PC-9 (cell line): ENCODE measurements at regions not wholly inside any gene's neighbourhood (a gene's known extent, or its start where the extent isn't known, plus 50 kb on each side); places are given as distances from the start of the nearest gene placed in this dataset.
"Not testable (repeated sequence)": the region's sequence is repeated elsewhere in the genome, so short reads cannot be mapped to it uniquely, and the experiment has no call there.

Source experiments
- BruUV-seq: library from RNA; stranded (reverse); fragments of 400-500 nt; replicated peaks from 2 replicates; lab custom pipeline; 2021; lab: Mats Ljungman, UMichigan
- CTCF ChIA-PET: fragments of 300-600 bp; sonication (Branson Sonifier 250); formaldehyde crosslinking; loops from one replicate; lab custom pipeline; 2022; ENCODE audit warnings: antibody characterized with exemption; lab: Charles Lee
- POLR2A ChIA-PET: fragments of 300-600 bp; sonication (Branson Sonifier 250); formaldehyde crosslinking; loops from one replicate; lab custom pipeline; 2022; ENCODE audit warnings: antibody characterized with exemption; ENCODE audit not compliant: unreplicated experiment; lab: Charles Lee
- DNase-seq, 2 experiments: peaks; one replicate each; pipeline versions ENCODE4 v3.0.0 to v3.0.0-alpha.2; 2015 to 2022; ENCODE audit warnings: mixed read lengths in 1 of 2
- H2AFZ ChIP-seq: fragments of 200-600 bp; sonication (generic); 2 replicates; pipeline ENCODE4 v1.8.1; 2017; ENCODE audit warnings: antibody characterized with exemption
- H3F3A ChIP-seq: fragments of 200-600 bp; sonication (generic); 2 replicates; pipeline ENCODE4 v1.8.1; 2017; ENCODE audit warnings: antibody characterized with exemption, mild to moderate bottlenecking, low read depth; ENCODE audit not compliant: insufficient read depth
- H3K27ac ChIP-seq: fragments of 200-600 bp; sonication (generic); 2 replicates; pipeline ENCODE4 v1.6.1; 2016; ENCODE audit warnings: mixed run types
- H3K27me3 ChIP-seq: fragments of 200-600 bp; sonication (generic); 2 replicates; pipeline ENCODE4 v1.6.1; 2016; ENCODE audit warnings: low read depth, mixed run types; ENCODE audit not compliant: insufficient read depth
- H3K36me3 ChIP-seq: fragments of 200-600 bp; sonication (generic); 2 replicates; pipeline ENCODE4 v1.6.1; 2016; ENCODE audit warnings: low read depth, mixed run types
- H3K4me1 ChIP-seq: fragments of 200-600 bp; sonication (generic); replicated peaks from 2 replicates; pipeline ENCODE4 v1.6.1; 2016; ENCODE audit warnings: mixed run types; ENCODE audit not compliant: insufficient read depth
- H3K4me2 ChIP-seq: fragments of 200-600 bp; sonication (generic); 2 replicates; pipeline ENCODE4 v1.6.1; 2017; ENCODE audit warnings: mixed run types
- H3K4me3 ChIP-seq: fragments of 200-600 bp; sonication (generic); 2 replicates; pipeline ENCODE4 v1.6.1; 2016; ENCODE audit warnings: mixed run types
- H3K79me2 ChIP-seq: fragments of 200-600 bp; sonication (generic); 2 replicates; pipeline ENCODE4 v1.6.1; 2017; ENCODE audit warnings: low read depth, mixed run types
- H3K9me2 ChIP-seq: fragments of 200-600 bp; sonication (generic); 2 replicates; pipeline ENCODE4 v1.8.1; 2017; ENCODE audit warnings: mild to moderate bottlenecking; ENCODE audit not compliant: insufficient read depth
- H3K9me3 ChIP-seq: fragments of 200-600 bp; sonication (generic); 2 replicates; pipeline ENCODE4 v1.8.1; 2016; ENCODE audit warnings: low read depth; ENCODE audit not compliant: insufficient read depth
- H4K20me1 ChIP-seq: fragments of 200-600 bp; sonication (generic); 2 replicates; pipeline ENCODE4 v1.8.1; 2017; ENCODE audit not compliant: insufficient read depth
- EZH2 ChIP-seq: fragments of 200-600 bp; sonication (generic); IDR thresholded peaks from 2 replicates; pipeline ENCODE4 v1.8.0; 2017; ENCODE audit warnings: antibody characterized with exemption, low read depth
- intact Hi-C: fragments of 100-400 bp; cut with micrococcal nuclease; formaldehyde crosslinking; loops from one replicate; pipeline ENCODE4 v1.10.0; 2022; ENCODE audit not compliant: unreplicated experiment
- TF ChIP-seq, protein P1 (sequence below): fragments of 200-600 bp; sonication (generic); conservative IDR thresholded peaks from 2 replicates; pipeline ENCODE4 v1.6.1; 2017; ENCODE audit warnings: mixed run types, antibody characterized with exemption, mild to moderate bottlenecking, moderate library complexity

DNA sequence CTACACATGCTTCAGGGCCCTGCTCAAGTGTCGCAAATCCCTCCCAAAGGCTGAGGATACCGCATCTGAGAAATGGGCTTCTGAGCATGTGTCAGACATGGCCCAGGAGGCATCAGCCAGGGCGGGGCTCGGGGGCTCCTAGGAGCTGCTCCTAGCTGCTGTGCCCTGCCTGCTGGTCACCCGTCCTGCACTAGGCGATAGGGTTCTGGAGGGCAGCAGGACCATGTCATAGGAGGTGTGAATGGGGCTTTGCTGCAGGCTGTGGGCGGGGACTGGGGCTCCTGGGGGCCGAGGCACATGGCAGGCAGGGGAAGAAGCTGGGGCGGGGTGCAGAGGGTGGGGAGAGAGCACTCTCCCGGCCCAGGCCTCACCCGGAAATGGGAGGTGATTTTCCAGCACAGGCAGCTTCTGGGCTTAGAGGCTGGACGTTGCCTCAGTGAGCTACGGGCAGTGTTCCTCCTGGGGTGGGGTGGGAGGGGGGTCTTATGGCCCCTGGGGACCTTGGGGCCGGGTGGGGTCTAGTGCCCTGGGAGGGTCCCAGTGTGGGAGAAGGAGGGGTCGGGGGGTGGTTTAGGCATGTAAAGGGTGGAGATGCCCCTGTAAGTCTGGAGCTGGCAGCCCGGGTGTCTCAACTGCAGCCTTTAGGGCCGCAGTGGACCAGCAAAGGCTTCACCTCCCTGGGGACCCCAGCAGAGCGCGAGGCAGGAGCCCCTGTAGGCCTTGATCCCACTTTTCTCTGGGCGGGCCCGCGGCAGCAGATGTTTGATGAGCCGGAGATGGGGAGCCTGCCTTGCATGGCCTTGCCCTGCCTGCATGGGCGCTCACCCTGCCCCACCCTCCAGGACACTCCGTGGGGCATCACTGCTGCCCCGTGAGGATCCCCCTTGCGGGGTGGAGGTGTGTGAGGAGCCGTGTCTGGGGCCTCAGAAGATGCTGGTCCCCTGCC lies 98.6 kb upstream of the LRPAP1 start:
- no peak overlapping the region for H2AFZ ChIP-seq
- no peaks in the 10 kb centered on the region for H4K20me1 ChIP-seq
- H3K4me1 ChIP-seq: no peaks in the 10 kb centered on the region
- no peaks in the 10 kb centered on the region for H3K36me3 ChIP-seq
- intact Hi-C loops: no loop called here
- BruUV-seq: no TSS peak
- H3K79me2 ChIP-seq: no peaks in the 10 kb centered on the region
- TF ChIP-seq EZH2: no peak
- TF ChIP-seq, protein P1, sequence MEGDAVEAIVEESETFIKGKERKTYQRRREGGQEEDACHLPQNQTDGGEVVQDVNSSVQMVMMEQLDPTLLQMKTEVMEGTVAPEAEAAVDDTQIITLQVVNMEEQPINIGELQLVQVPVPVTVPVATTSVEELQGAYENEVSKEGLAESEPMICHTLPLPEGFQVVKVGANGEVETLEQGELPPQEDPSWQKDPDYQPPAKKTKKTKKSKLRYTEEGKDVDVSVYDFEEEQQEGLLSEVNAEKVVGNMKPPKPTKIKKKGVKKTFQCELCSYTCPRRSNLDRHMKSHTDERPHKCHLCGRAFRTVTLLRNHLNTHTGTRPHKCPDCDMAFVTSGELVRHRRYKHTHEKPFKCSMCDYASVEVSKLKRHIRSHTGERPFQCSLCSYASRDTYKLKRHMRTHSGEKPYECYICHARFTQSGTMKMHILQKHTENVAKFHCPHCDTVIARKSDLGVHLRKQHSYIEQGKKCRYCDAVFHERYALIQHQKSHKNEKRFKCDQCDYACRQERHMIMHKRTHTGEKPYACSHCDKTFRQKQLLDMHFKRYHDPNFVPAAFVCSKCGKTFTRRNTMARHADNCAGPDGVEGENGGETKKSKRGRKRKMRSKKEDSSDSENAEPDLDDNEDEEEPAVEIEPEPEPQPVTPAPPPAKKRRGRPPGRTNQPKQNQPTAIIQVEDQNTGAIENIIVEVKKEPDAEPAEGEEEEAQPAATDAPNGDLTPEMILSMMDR: no peak
- ChIA-PET POLR2A (no interaction called here), CTCF (no interaction called here)
- no peaks in the 10 kb centered on the region for H3K9me3 ChIP-seq
- peaks cover 80% of the 10 kb centered on the region for H3K27me3 ChIP-seq
- H3F3A ChIP-seq: no peaks in the 10 kb centered on the region
- no peak overlapping the region for H3K27ac ChIP-seq
- no peak overlapping the region for H3K4me3 ChIP-seq
- DNase-seq: no peak
- no peaks in the 10 kb centered on the region for H3K9me2 ChIP-seq
- no peak overlapping the region for H3K4me2 ChIP-seq

DNA sequence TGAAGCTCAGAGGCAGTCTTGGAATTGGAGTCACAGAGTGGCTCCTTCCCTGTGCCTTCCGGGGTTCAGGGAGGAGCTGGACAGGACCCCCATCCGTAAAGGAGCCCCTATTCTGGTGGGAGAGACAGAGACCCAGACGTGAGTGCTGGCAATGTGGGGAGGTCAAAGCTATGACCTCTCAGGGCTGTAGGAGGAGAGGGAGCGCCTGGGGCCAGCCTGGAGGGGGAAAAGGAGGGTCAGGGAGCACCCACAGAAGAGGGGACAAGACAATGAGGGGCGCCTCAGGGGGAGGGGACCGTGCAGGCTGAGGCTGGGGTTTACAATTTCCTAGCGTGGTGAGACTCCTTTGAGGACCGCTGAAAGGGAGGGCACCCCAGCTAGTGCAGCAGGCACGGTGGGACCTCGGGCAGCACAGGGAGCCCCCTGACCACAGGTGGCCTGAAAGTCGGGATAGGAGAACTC lies 97.9 kb upstream of the LRPAP1 start:
- intact Hi-C loops: no loop called here
- Histone ChIP-seq H3K4me1 (no peaks in the 10 kb centered on the region), H3K27ac (no peak overlapping the region), H3K4me3 (no peak overlapping the region), H2AFZ (no peak overlapping the region), H3K36me3 (no peaks in the 10 kb centered on the region), H4K20me1 (no peaks in the 10 kb centered on the region), H3K4me2 (no peak overlapping the region), H3K9me2 (no peaks in the 10 kb centered on the region), H3K27me3 (peaks cover 79% of the 10 kb centered on the region), H3K9me3 (no peaks in the 10 kb centered on the region), H3F3A (no peaks in the 10 kb centered on the region), H3K79me2 (no peaks in the 10 kb centered on the region)
- BruUV-seq: no TSS peak
- ChIA-PET POLR2A (no interaction called here), CTCF (no interaction called here)
- DNase-seq: no peak
- TF ChIP-seq EZH2: no peak
- TF ChIP-seq, protein P1: no peak

DNA sequence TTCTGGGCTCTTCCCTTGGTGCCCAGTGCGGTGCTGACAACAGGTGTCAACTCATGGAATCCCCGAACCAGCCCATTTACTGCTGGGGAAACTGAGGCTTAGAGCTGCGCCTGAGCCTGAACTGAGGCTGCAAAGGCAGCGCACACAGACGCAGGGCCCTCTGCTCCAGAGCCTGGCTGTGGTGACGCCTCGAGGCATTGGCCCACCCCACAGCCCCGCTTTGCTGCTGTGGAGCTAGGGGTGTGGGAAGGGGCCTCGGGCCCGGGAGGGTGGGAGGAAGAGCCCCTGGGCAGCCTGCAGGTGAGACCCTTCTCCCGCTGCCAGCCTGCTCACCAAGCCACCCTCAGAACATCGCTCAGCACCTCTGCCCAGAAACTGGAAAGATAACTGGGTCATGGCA lies 97.4 kb upstream of the LRPAP1 start:
- no peak for TF ChIP-seq EZH2
- TF ChIP-seq, protein P1: no peak
- H3K9me2 ChIP-seq: no peaks in the 10 kb centered on the region
- no peak overlapping the region for H2AFZ ChIP-seq
- CTCF ChIA-PET: no interaction called here
- POLR2A ChIA-PET: no interaction called here
- H3K36me3 ChIP-seq: no peaks in the 10 kb centered on the region
- H4K20me1 ChIP-seq: no peaks in the 10 kb centered on the region
- no peaks in the 10 kb centered on the region for H3K9me3 ChIP-seq
- no TSS peak for BruUV-seq
- DNase-seq: no peak
- intact Hi-C loops: no loop called here
- no peak overlapping the region for H3K4me2 ChIP-seq
- no peaks in the 10 kb centered on the region for H3K4me1 ChIP-seq
- no peak overlapping the region for H3K27ac ChIP-seq
- no peaks in the 10 kb centered on the region for H3F3A ChIP-seq
- no peak overlapping the region for H3K4me3 ChIP-seq
- H3K27me3 ChIP-seq: peaks cover 74% of the 10 kb centered on the region
- no peaks in the 10 kb centered on the region for H3K79me2 ChIP-seq

DNA sequence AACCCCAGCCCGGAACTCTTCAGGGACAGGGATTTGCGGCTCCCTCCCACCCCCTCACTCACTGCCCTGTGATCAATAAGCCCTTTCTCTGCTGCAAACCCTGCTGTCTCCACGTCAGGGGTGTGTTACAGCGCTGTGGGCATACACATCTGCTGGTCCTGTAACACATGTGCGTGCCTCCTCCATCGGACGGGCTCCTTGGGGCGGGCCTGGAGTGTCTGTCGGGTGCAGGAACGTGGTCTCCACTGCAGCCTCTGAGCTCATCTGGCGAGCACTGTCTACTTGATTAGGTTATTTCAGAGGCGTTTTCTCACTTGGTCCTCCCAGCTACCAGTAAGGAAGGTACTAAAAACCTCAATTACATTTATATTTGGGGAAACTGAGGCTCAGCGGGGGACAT lies 97.0 kb upstream of the LRPAP1 start:
- CTCF ChIA-PET, BruUV-seq, H3K79me2 ChIP-seq, DNase-seq, H3K9me2 ChIP-seq, H2AFZ ChIP-seq, H3K4me1 ChIP-seq, H4K20me1 ChIP-seq, H3K4me3 ChIP-seq, intact Hi-C loops, H3K4me2 ChIP-seq, H3K27ac ChIP-seq, H3K36me3 ChIP-seq, H3F3A ChIP-seq, H3K9me3 ChIP-seq: not testable (repeated sequence)
- POLR2A ChIA-PET: interaction anchor here (0.6 kb wide), 1 partner anchor 161 kb away, joined by 5 read pairs; no protein-coding TSS in a partner anchor
- H3K27me3 ChIP-seq: peaks cover 70% of the 10 kb centered on the region
